HCT116 (cell line): ENCODE measurements at regions not wholly inside any gene's neighbourhood (a gene's known extent, or its start where the extent isn't known, plus 50 kb on each side); places are given as distances from the start of the nearest gene placed in this dataset.

Experiments used
- ATAC-seq: fragments of 200-7000 bp; cut with Tn5 transposase; 2 replicates; pipeline ENCODE4 v1.9.1; 2020; ENCODE audit warnings: mild to moderate bottlenecking, moderate library complexity
- BruUV-seq: library from RNA; stranded (reverse); fragments of 400-500 nt; replicated peaks from 2 replicates; lab custom pipeline; 2021; lab: Mats Ljungman, UMichigan
- CTCF ChIA-PET: fragments of 300-600 bp; sonication (Branson Sonifier 250); formaldehyde crosslinking; loops from one replicate; lab custom pipeline; 2021; ENCODE audit warnings: antibody characterized with exemption; lab: Charles Lee
- POLR2A ChIA-PET: fragments of 300-600, 350-600 bp; sonication (Branson Sonifier 250); formaldehyde crosslinking; loops from one replicate; lab custom pipeline; 2021; ENCODE audit warnings: antibody characterized with exemption; lab: Charles Lee
- RAD21 ChIA-PET, 2 experiments: fragments of 300-600 bp; sonication (Branson Sonifier 250); formaldehyde crosslinking; loops; one replicate each; lab custom pipeline; 2023; ENCODE audit warnings: low total read pairs in 2 of 2; ENCODE audit not compliant: uncharacterized antibody in 2 of 2, unreplicated experiment in 2 of 2, low non-redundant PET in 1 of 2; lab: Charles Lee
- DNase-seq: peaks from one replicate; pipeline ENCODE4 v3.0.0-alpha.2; 2010; ENCODE audit warnings: low read depth, low spot score
- H2AFZ ChIP-seq: fragments of 200-600 bp; shearing (Covaris generic), sonication (generic); 2 replicates; pipeline ENCODE4 v1.6.1; 2017; ENCODE audit warnings: low read depth, mixed run types, mixed read lengths, antibody characterized with exemption, low read length; ENCODE audit not compliant: poor library complexity, severe bottlenecking
- H3K27ac ChIP-seq: 2 replicates; pipeline ENCODE4 v1.5.1; 2012; ENCODE audit warnings: low read depth, low read length
- H3K27me3 ChIP-seq: fragments of 200-600 bp; sonication (generic); 2 replicates; pipeline ENCODE4 v1.6.1; 2016; ENCODE audit warnings: mixed run types, low read length, mixed read lengths; ENCODE audit not compliant: insufficient read depth
- H3K36me3 ChIP-seq, 2 experiments: fragments of 200-500 bp in 1 of 2; fragments of 200-600 bp in 1 of 2; sonication (Bioruptor generic) in 1 of 2; sonication (generic) in 1 of 2; 2 replicates each; pipeline versions ENCODE4 v1.5.1 to v1.6.1; 2014 to 2016; ENCODE audit warnings: low read length in 2 of 2, inconsistent platforms in 1 of 2, mixed read lengths in 1 of 2, mixed run types in 1 of 2; ENCODE audit not compliant: insufficient read depth in 2 of 2, control insufficient read depth in 1 of 2
- H3K4me1 ChIP-seq, 2 experiments: fragments of 200-600 bp in 1 of 2; sonication (generic) in 1 of 2; 2 replicates each; pipeline versions ENCODE4 v1.5.1 to v1.6.1; 2012 to 2017; ENCODE audit warnings: low read length in 2 of 2, inconsistent platforms in 1 of 2, mild to moderate bottlenecking in 1 of 2, mixed read lengths in 1 of 2, mixed run types in 1 of 2, moderate library complexity in 1 of 2; ENCODE audit not compliant: insufficient read depth in 2 of 2, control insufficient read depth in 1 of 2
- H3K4me2 ChIP-seq: fragments of 200-600 bp; sonication (generic); 2 replicates; pipeline ENCODE4 v1.6.1; 2017; ENCODE audit warnings: mixed run types, low read length, mixed read lengths
- H3K4me3 ChIP-seq, 2 experiments: fragments of 200-600 bp in 1 of 2; sonication (generic) in 1 of 2; replicated peaks in 1 of 2; 2 replicates each; pipeline ENCODE4 v1.5.1; 2011 to 2016; ENCODE audit warnings: low read length in 2 of 2, control low read depth in 1 of 2, low read depth in 1 of 2, mild to moderate bottlenecking in 1 of 2, mixed read lengths in 1 of 2, mixed run types in 1 of 2
- H3K79me2 ChIP-seq: fragments of 200-600 bp; sonication (generic); 2 replicates; pipeline ENCODE4 v1.6.1; 2017; ENCODE audit warnings: mild to moderate bottlenecking, mixed run types, low read length, moderate library complexity, mixed read lengths; ENCODE audit not compliant: insufficient read depth
- H3K9ac ChIP-seq: fragments of 200-600 bp; sonication (generic); 2 replicates; pipeline ENCODE4 v1.6.1; 2016; ENCODE audit warnings: low read length, mixed read lengths
- H3K9me2 ChIP-seq: fragments of 200-600 bp; sonication (generic), shearing (Covaris generic); 2 replicates; pipeline ENCODE4 v1.6.1; 2017; ENCODE audit warnings: mixed run types, mild to moderate bottlenecking, moderate library complexity; ENCODE audit not compliant: insufficient read depth
- H3K9me3 ChIP-seq, 2 experiments: fragments of 200-500 bp in 1 of 2; fragments of 200-600 bp in 1 of 2; sonication (Bioruptor generic) in 1 of 2; sonication (generic) in 1 of 2; 2 replicates each; pipeline ENCODE4 v1.6.1; 2014 to 2017; ENCODE audit warnings: low read length in 2 of 2, mixed read lengths in 2 of 2, inconsistent platforms in 1 of 2, low read depth in 1 of 2, mild to moderate bottlenecking in 1 of 2, mixed run types in 1 of 2, moderate library complexity in 1 of 2; ENCODE audit not compliant: control insufficient read depth in 1 of 2, insufficient read depth in 1 of 2
- H4K20me1 ChIP-seq: fragments of 200-600 bp; sonication (generic), shearing (Covaris generic); 2 replicates; pipeline ENCODE4 v1.6.1; 2017; ENCODE audit warnings: mixed run types, mild to moderate bottlenecking, moderate library complexity; ENCODE audit not compliant: insufficient read depth
- CEBPB ChIP-seq: IDR thresholded peaks from 2 replicates; pipeline ENCODE4 v1.6.1; 2012; ENCODE audit warnings: low read depth
- FOSL1 ChIP-seq: IDR thresholded peaks from 2 replicates; pipeline ENCODE4 v1.6.1; 2012; ENCODE audit warnings: low read depth
- RAD21 ChIP-seq: IDR thresholded peaks from 2 replicates; pipeline ENCODE4 v1.6.1; 2012; ENCODE audit warnings: low read depth, mild to moderate bottlenecking
- SRF ChIP-seq: IDR thresholded peaks from 2 replicates; pipeline ENCODE4 v1.6.1; 2012; ENCODE audit warnings: low read depth
- ZBTB33 ChIP-seq: IDR thresholded peaks from 2 replicates; pipeline ENCODE4 v1.6.1; 2011; ENCODE audit warnings: mild to moderate bottlenecking, low read length, moderate library complexity; ENCODE audit not compliant: insufficient replicate concordance; ENCODE audit errors: extremely low read depth
- intact Hi-C: fragments of 100-400 bp; cut with micrococcal nuclease; formaldehyde crosslinking; loops from 2 replicates; pipeline ENCODE4 v1.10.0; 2022
- TF ChIP-seq, protein P1 (sequence below), 3 experiments: fragments of 200-600 bp in 1 of 3; sonication (generic) in 1 of 3; IDR thresholded peaks in 2 of 3; conservative IDR thresholded peaks in 1 of 3; 2 replicates each; pipeline ENCODE4 v1.5.1; 2012 to 2017; ENCODE audit warnings: low read depth in 2 of 3, low read length in 2 of 3, antibody characterized with exemption in 1 of 3, borderline replicate concordance in 1 of 3, control low read depth in 1 of 3, mild to moderate bottlenecking in 1 of 3, mixed read lengths in 1 of 3, mixed run types in 1 of 3, moderate library complexity in 1 of 3; ENCODE audit not compliant: insufficient read depth in 1 of 3

DNA sequence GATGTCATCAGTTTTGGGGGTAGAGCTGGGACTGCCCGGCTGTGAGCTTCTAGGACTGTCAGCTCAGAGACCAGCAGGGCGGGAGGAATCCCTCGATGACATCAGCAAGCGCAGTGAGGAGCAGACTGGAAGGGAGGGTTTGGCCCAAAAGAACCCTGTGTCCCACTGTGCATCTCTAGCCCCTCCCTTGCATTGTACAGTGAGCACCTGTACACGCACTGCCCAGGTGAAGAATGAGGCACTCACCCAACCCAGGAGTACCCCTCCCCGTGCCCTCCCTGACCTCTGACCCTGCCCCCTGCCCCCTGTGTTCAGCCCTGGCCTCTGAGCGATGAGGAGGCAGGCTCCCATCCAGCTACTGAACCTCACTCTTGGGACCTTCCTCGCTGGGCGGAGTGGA, 92.9 kb downstream of the HMX1 start (continued):
- no peak for TF ChIP-seq RAD21

DNA sequence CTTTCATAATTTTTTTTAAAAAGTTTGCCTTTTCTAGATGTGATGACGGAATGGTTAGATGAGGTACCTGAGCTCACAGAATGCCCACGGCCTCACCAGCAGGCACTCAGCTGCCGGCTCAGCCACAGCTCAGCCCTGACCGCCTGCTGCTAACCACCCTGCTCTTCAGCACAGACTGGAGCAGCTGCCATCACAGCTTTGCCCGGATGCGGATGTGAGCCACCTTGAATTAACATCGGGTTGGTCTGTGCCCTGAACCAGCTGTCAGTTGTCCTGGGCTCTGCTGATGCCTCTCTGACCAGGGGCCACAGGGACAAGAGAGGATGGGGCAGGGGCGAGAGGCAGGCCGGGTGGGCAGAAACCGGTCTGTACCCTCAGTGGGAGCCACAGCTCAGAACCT, 93.3 kb downstream of the HMX1 start:
- no peaks in the 10 kb centered on the region for H3K9me3 ChIP-seq
- no peak overlapping the region for H3K4me3 ChIP-seq
- ATAC-seq = no peak
- H3K79me2 ChIP-seq = no peaks in the 10 kb centered on the region
- BruUV-seq = no TSS peak
- H3K27ac ChIP-seq = no peak overlapping the region
- CTCF ChIA-PET = interaction anchor here (0.7 kb wide), 1 partner anchor 90 kb away, joined by 3 read pairs; no protein-coding TSS in a partner anchor
- no peak overlapping the region for H2AFZ ChIP-seq
- H3K27me3 ChIP-seq = no peaks in the 10 kb centered on the region
- DNase-seq = no peak
- H4K20me1 ChIP-seq = no peaks in the 10 kb centered on the region
- POLR2A ChIA-PET = no interaction called here
- H3K4me1 ChIP-seq = peaks cover 0 to 3% of the 10 kb centered on the region in 2 experiments; a peak in 2 of 4 replicates
- H3K9ac ChIP-seq = no peak overlapping the region
- RAD21 ChIA-PET = no interaction called here
- TF ChIP-seq ZBTB33 (no peak), FOSL1 (no peak), SRF (no peak), CEBPB (no peak)
- TF ChIP-seq, protein P1, sequence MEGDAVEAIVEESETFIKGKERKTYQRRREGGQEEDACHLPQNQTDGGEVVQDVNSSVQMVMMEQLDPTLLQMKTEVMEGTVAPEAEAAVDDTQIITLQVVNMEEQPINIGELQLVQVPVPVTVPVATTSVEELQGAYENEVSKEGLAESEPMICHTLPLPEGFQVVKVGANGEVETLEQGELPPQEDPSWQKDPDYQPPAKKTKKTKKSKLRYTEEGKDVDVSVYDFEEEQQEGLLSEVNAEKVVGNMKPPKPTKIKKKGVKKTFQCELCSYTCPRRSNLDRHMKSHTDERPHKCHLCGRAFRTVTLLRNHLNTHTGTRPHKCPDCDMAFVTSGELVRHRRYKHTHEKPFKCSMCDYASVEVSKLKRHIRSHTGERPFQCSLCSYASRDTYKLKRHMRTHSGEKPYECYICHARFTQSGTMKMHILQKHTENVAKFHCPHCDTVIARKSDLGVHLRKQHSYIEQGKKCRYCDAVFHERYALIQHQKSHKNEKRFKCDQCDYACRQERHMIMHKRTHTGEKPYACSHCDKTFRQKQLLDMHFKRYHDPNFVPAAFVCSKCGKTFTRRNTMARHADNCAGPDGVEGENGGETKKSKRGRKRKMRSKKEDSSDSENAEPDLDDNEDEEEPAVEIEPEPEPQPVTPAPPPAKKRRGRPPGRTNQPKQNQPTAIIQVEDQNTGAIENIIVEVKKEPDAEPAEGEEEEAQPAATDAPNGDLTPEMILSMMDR (IDR thresholded peaks at IDR 0.05 in 2 of 3, conservative IDR thresholded peaks at IDR 0.05 in 1 of 3; ENCODE audit: borderline replicate concordance in 1 of 3, insufficient read depth in 1 of 3, low read depth in 2 of 3, low read length in 2 of 3) = no peak
- H3K4me2 ChIP-seq = no peak overlapping the region
- intact Hi-C loops = no loop called here
- H3K9me2 ChIP-seq = no peaks in the 10 kb centered on the region
- H3K36me3 ChIP-seq = no peaks in the 10 kb centered on the region
